ENCODE measurements at regions not wholly inside any gene's neighbourhood (a gene's known extent, or its start where the extent isn't known, plus 50 kb on each side); places are given as distances from the start of the nearest gene placed in this dataset.

DNA sequence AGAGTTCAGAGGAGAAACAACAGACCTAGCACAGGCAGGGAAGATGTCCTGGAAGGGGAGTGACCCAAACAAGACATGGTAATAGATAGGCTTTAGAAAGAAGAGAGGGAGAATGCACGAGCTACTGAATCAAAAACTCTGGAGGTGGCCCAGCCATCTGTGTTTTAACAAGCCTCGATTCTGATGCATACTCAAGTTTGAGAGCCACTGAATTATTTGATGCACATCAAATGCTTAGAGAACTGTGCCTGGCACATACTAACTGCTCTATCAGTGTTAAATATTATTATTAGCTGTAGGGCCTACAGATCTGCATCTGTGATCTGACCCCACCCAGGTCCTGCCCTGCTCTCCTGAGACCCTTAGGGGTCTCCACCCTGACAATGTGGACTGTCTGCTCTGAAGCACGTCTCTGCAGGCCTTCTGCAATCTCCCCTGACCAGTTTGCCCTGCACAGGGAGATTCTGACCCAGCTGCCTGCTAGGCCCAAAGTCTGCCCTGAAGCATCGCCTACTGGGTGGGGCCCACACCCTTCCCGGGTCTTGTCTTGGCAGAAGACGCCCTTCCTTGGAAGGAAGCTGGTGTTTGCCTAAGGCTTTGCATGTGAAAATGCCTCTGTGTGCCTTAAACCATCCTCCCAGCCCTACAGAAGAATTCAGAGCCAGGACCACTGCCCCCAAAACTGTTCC, 201.5 kb upstream of the KLF3 start:
- POLR2A ChIA-PET, result no interaction called here
- no peak overlapping the region for H2AFZ ChIP-seq (ENCODE audit: low read length)
- no peaks in the 10 kb centered on the region for H3K36me3 ChIP-seq (ENCODE audit: insufficient read depth, low read length)
- no TSS peak for BruUV-seq (replicated peaks)
- H4K20me1 ChIP-seq (ENCODE audit: insufficient read depth, low read length), result no peaks in the 10 kb centered on the region
- H3K9me3 ChIP-seq (ENCODE audit: low read length), result 0 out of 2 replicates have a peak, but pooled peaks cover 5% of the 10 kb centered on the region
- no peak for TF ChIP-seq EZH2phosphoT487 (IDR thresholded peaks at IDR 0.05; ENCODE audit: borderline replicate concordance, low read depth, low read length)
- TF ChIP-seq, protein P1, sequence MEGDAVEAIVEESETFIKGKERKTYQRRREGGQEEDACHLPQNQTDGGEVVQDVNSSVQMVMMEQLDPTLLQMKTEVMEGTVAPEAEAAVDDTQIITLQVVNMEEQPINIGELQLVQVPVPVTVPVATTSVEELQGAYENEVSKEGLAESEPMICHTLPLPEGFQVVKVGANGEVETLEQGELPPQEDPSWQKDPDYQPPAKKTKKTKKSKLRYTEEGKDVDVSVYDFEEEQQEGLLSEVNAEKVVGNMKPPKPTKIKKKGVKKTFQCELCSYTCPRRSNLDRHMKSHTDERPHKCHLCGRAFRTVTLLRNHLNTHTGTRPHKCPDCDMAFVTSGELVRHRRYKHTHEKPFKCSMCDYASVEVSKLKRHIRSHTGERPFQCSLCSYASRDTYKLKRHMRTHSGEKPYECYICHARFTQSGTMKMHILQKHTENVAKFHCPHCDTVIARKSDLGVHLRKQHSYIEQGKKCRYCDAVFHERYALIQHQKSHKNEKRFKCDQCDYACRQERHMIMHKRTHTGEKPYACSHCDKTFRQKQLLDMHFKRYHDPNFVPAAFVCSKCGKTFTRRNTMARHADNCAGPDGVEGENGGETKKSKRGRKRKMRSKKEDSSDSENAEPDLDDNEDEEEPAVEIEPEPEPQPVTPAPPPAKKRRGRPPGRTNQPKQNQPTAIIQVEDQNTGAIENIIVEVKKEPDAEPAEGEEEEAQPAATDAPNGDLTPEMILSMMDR (conservative IDR thresholded peaks at IDR 0.05; ENCODE audit: low read length), result no peak
- DNase-seq (ENCODE audit: low spot score), result no peak
- H3K4me1 ChIP-seq (ENCODE audit: insufficient read depth, low read length, poor library complexity, severe bottlenecking), result no peaks in the 10 kb centered on the region
- H3K4me2 ChIP-seq (ENCODE audit: low read length), result no peak overlapping the region
- no peak overlapping the region for H3K4me3 ChIP-seq (ENCODE audit: low read depth, low read length, poor library complexity, severe bottlenecking)
- no peak overlapping the region for H3K27ac ChIP-seq (ENCODE audit: low read depth, low read length, poor library complexity, severe bottlenecking)
- no peaks in the 10 kb centered on the region for H3K79me2 ChIP-seq (ENCODE audit: insufficient read depth, low read depth, low read length)
- CTCF ChIA-PET (ENCODE audit: unreplicated experiment), result no interaction called here
- intact Hi-C loops (cut with micrococcal nuclease; ENCODE audit: unreplicated experiment), result no loop called here
- no peaks in the 10 kb centered on the region for H3K9me2 ChIP-seq (ENCODE audit: insufficient read depth, low read length)

DNA sequence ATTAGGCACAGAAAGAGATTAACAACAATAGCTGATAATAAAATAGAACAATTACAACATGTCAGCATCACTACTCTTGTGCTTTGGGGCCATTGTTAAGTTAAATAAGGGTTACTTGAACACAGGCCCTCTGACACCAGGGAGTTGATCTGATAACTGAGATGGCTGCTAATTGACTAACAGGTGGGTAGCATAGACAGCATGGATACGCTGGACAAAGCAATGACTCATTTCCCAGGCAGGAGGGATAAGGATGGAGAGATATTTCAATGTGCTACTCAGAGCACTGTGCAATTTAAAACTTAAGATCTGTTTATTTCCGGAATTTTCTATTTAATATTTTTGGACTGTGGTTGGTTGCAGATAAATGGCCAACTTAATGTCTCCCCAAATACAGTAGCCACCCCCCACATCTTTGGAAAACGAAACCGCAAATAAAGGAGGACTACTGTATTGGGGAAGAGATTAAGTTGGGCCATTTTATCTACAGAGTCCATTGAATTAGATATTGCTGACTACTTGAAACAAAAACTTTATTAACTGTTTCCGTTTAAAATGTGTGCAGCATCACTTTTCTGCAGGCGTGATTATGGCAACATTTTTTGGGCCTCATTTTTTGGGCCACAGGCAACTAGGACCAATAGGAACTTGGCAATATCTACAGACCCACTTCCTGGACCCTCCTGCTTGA, 200.6 kb upstream of the KLF3 start:
- H3K4me3 ChIP-seq (ENCODE audit: low read depth, low read length, poor library complexity, severe bottlenecking), result no peak overlapping the region
- POLR2A ChIA-PET, result no interaction called here
- no TSS peak for BruUV-seq (replicated peaks)

DNA sequence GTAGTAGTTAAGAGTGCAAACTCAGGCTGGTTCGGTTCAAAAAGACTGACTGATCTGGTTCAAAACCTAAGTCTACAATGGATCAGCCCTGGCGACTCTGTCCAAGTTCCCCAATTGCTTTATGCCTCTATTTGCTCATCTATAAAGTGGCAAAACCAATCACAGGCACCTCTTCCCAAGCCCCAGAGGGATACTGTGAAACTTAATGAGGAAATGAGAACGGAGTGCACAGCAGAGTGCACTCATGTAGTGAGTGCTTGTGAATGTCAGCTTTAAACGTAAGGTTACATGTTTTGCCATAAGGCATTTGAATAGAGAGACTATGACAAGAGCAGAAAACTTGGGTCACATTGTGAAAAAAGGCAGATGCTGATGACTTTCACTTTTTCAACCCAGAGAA, 199.7 kb upstream of the KLF3 start:
- ChIA-PET CTCF (ENCODE audit: unreplicated experiment) (no interaction called here), POLR2A (interaction anchor here (0.7 kb wide), 1 partner anchor 18 kb away, joined by 3 read pairs; no protein-coding TSS in a partner anchor)
- Histone ChIP-seq H3K79me2 (ENCODE audit: insufficient read depth, low read depth, low read length) (no peaks in the 10 kb centered on the region), H2AFZ (ENCODE audit: low read length) (no peak overlapping the region), H3K9me2 (ENCODE audit: insufficient read depth, low read length) (no peaks in the 10 kb centered on the region), H3K4me3 (ENCODE audit: low read depth, low read length, poor library complexity, severe bottlenecking) (no peak overlapping the region), H4K20me1 (ENCODE audit: insufficient read depth, low read length) (no peaks in the 10 kb centered on the region), H3K4me1 (ENCODE audit: insufficient read depth, low read length, poor library complexity, severe bottlenecking) (no peaks in the 10 kb centered on the region), H3K36me3 (ENCODE audit: insufficient read depth, low read length) (no peaks in the 10 kb centered on the region), H3K27ac (ENCODE audit: low read depth, low read length, poor library complexity, severe bottlenecking) (no peak overlapping the region), H3K9me3 (ENCODE audit: low read length) (0 out of 2 replicates have a peak, but pooled peaks cover 5% of the 10 kb centered on the region), H3K4me2 (ENCODE audit: low read length) (no peak overlapping the region)
- no peak for TF ChIP-seq EZH2phosphoT487 (IDR thresholded peaks at IDR 0.05; ENCODE audit: borderline replicate concordance, low read depth, low read length)
- TF ChIP-seq, protein P1 (conservative IDR thresholded peaks at IDR 0.05; ENCODE audit: low read length), result no peak
- intact Hi-C loops (cut with micrococcal nuclease; ENCODE audit: unreplicated experiment), result no loop called here
- DNase-seq (ENCODE audit: low spot score), result no peak
- BruUV-seq (replicated peaks), result no TSS peak

More for the DNA sequence above, 200.6 kb upstream of the KLF3 start:
- H4K20me1 ChIP-seq (ENCODE audit: insufficient read depth, low read length), result no peaks in the 10 kb centered on the region
- intact Hi-C loops (cut with micrococcal nuclease; ENCODE audit: unreplicated experiment), result no loop called here
- DNase-seq (ENCODE audit: low spot score), result no peak
- no peaks in the 10 kb centered on the region for H3K9me2 ChIP-seq (ENCODE audit: insufficient read depth, low read length)
- H3K4me1 ChIP-seq (ENCODE audit: insufficient read depth, low read length, poor library complexity, severe bottlenecking), result no peaks in the 10 kb centered on the region
- H3K4me2 ChIP-seq (ENCODE audit: low read length), result no peak overlapping the region
- no peaks in the 10 kb centered on the region for H3K79me2 ChIP-seq (ENCODE audit: insufficient read depth, low read depth, low read length)
- H3K9me3 ChIP-seq (ENCODE audit: low read length), result 0 out of 2 replicates have a peak, but pooled peaks cover 5% of the 10 kb centered on the region
- CTCF ChIA-PET (ENCODE audit: unreplicated experiment), result no interaction called here
- no peaks in the 10 kb centered on the region for H3K36me3 ChIP-seq (ENCODE audit: insufficient read depth, low read length)
- H3K27ac ChIP-seq (ENCODE audit: low read depth, low read length, poor library complexity, severe bottlenecking), result no peak overlapping the region
- H2AFZ ChIP-seq (ENCODE audit: low read length), result no peak overlapping the region
- no peak for TF ChIP-seq EZH2phosphoT487 (IDR thresholded peaks at IDR 0.05; ENCODE audit: borderline replicate concordance, low read depth, low read length)

All from OCI-LY7 (cell line).